ENCODE measurements at regions not wholly inside any gene's neighbourhood (a gene's known extent, or its start where the extent isn't known, plus 50 kb on each side); places are given as distances from the start of the nearest gene placed in this dataset.

DNA sequence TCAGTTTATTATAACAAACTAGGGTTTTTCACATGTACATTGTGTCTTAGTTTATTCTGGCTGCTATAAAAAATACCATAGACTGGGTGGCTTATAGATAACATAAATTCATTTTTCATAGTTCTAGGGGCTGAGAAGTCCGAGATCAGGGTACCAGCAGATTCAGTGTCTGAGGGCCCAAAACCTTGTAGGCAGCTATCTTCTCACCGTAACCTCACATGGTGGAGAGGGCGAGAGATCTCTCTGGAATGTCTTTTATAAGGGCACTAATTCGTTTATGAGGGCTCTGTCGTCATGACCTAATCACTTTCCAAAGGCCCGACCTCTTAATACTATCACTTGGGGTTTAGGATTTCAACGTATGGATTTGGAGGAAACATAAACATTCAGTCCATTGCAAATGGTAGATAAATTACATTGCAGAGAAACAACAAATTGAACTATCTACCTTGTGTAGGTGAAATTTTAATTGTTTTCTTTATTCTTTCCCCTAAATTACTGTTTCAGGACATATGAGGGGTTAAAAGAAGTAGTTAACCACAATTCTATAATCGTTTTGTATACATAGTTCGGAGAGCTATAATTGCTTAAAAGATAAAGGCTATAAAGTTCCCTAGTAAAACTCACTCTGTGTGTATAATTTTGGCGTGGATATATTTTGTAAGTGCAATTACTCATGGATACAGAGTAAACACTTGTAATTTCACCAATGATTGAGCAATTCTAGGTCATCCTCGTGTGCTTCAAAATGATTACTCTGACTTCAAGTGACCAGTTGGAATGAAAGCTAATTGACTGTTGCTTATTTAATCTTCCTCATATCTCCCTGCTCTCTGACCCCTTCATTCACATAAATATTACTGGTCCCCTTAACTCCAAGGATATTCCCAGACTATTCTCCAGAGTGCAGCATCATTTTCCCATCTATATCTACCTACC is 247.5 kb upstream of the TMEM161B start:
- Histone ChIP-seq H3K79me1 (ENCODE audit: low read depth in 1 of 2, low read length in 2 of 2) (no peaks in the 10 kb centered on the region), H4K91ac (ENCODE audit: insufficient read depth, low read depth, low read length) (no peak overlapping the region), H3K9me3 (ENCODE audit: control insufficient read depth, insufficient read depth, low read length) (no peaks in the 10 kb centered on the region), H3K4me1 (ENCODE audit: control insufficient read depth, insufficient read depth, low read length) (no peaks in the 10 kb centered on the region), H3K23ac (ENCODE audit: low read depth, low read length) (no peak overlapping the region), H3K4me2 (ENCODE audit: low read depth, low read length) (no peak overlapping the region), H2BK120ac (ENCODE audit: low read depth, low read length) (no peak overlapping the region), H3K56ac (ENCODE audit: extremely low read depth, insufficient read depth, low read length) (no peak overlapping the region), H2AFZ (replicated peaks; ENCODE audit: low read length, poor library complexity) (no peak overlapping the region), H2AK5ac (ENCODE audit: low read depth, low read length) (no peak overlapping the region), H4K5ac (ENCODE audit: low read depth, low read length) (no peak overlapping the region), H3K4ac (ENCODE audit: low read depth, low read length) (no peak overlapping the region), H3K4me3 (ENCODE audit: insufficient read depth, low read depth, low read length) (no peak overlapping the region), H2BK15ac (ENCODE audit: low read depth, low read length) (no peak overlapping the region), H3K27me3 (ENCODE audit: control insufficient read depth, insufficient read depth, low read length) (no peaks in the 10 kb centered on the region), H3K18ac (ENCODE audit: low read depth, low read length) (no peak overlapping the region), H3K27ac (ENCODE audit: insufficient read depth, low read length) (no peak overlapping the region), H4K20me1 (ENCODE audit: insufficient read depth, low read length) (no peaks in the 10 kb centered on the region), H2BK5ac (ENCODE audit: low read depth, low read length, poor library complexity, severe bottlenecking) (no peak overlapping the region), H2BK20ac (ENCODE audit: low read depth, low read length) (no peak overlapping the region), H3K36me3 (ENCODE audit: control insufficient read depth, insufficient read depth, low read length) (no peaks in the 10 kb centered on the region), H3K9ac (ENCODE audit: low read depth, low read length) (no peak overlapping the region), H3K14ac (replicated peaks; ENCODE audit: low read depth, low read length) (no peak overlapping the region), H3K9me1 (ENCODE audit: insufficient read depth, low read length) (no peaks in the 10 kb centered on the region), H4K8ac (ENCODE audit: low read depth in 2 of 2, low read length in 2 of 2) (no peak overlapping the region), H2AK9ac (replicated peaks; ENCODE audit: low read depth, low read length, poor library complexity) (no peak overlapping the region)
- DNase-seq (peak; percentile 50), ATAC-seq (ENCODE audit: low read depth) (peak; percentile 35)
- intact Hi-C loops (cut with micrococcal nuclease): no loop called here
- TF ChIP-seq CEBPB (IDR thresholded peaks at IDR 0.05; ENCODE audit: low read depth, low read length) (peak; percentile 82), RFX5 (IDR thresholded peaks at IDR 0.05; ENCODE audit: low read depth, low read length) (no peak)
- dilution Hi-C loops (cut with HindIII; ENCODE audit: low sequenced_read_pairs, unreplicated experiment): no loop called here
- BruUV-seq (replicated peaks): no TSS peak
- in situ Hi-C loops (cut with MboI; ENCODE audit: low sequenced_read_pairs): no loop called here
- CTCF ChIA-PET: no interaction called here
- WGBS, 2 experiments (ENCODE audit: extremely low coverage in 2 of 2, insufficient read length in 1 of 2): no CpG with 5 or more reads among the region's 11 CpGs
- POLR2A ChIA-PET (ENCODE audit: unreplicated experiment): no interaction called here

Measured in IMR-90 (cell line).